ENCODE measurements at regions not wholly inside any gene's neighbourhood (a gene's known extent, or its start where the extent isn't known, plus 50 kb on each side); places are given as distances from the start of the nearest gene placed in this dataset.

GRCh38 chr7:155998766-155999630 lies 186.7 kb upstream of the SHH start:
- no peak overlapping the region for H3K4me3 ChIP-seq (ENCODE audit: low read depth, low read length)
- no peak for TF ChIP-seq CTCF (IDR thresholded peaks at IDR 0.05; ENCODE audit: control insufficient read depth, extremely low read depth, insufficient read depth)
- no peak for DNase-seq (ENCODE audit: low read depth)

DNA sequence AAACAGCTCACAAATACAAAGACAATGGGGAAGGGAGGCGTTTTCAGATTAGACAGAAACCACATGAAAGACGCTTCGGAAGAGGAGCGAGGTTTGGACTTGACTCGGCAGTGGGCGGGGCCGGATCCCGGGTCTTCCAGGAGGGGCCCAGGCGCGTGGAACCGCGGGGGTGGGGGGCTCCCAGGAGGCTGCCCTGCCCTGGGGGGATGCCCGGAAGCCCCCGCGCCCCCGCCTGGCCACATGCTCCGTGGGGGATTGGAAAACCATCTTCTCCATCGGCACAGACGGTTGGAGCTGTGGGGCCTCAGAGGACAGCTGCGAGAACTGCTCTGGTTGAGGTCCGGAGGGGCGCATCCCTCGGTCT lies 186.0 kb upstream of the SHH start:
- H3K4me3 ChIP-seq (ENCODE audit: low read depth, low read length): no peak overlapping the region

GRCh38 chr7:155997431-155998327 lies 185.4 kb upstream of the SHH start:
- no peak for DNase-seq (ENCODE audit: low read depth)
- no peak for TF ChIP-seq CTCF (IDR thresholded peaks at IDR 0.05; ENCODE audit: control insufficient read depth, extremely low read depth, insufficient read depth)
- H3K4me3 ChIP-seq (ENCODE audit: low read depth, low read length): no peak overlapping the region

More for the DNA sequence above, 186.0 kb upstream of the SHH start:
- DNase-seq (ENCODE audit: low read depth): no peak
- no peak for TF ChIP-seq CTCF (IDR thresholded peaks at IDR 0.05; ENCODE audit: control insufficient read depth, extremely low read depth, insufficient read depth)

DNA sequence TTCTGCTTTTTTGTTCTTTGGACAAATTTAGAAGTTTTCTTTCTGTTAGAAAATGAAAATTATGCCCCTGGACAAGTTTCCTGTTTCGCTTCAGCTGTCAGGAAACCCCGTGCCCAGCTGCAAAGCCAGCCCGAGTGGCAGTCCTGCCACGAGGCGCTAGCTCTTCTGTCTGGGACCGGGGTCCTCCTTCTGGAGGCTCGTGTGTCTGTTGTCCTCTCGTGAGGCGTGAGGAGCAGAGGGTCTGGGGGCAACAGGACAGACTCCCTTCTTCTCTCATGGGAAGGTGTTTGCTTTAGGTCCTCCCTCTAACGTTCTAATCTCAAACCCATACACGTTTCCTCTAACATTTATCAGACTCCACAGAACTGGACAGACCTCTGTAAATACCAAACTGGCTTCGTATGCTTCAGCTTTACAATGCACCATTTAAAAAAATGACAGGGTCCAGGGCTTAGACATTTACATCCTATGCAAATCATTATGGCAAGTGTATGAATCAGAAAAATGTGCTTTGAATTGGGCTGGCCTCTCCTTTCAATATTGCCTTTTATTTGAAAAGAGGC lies 184.5 kb upstream of the SHH start:
- no peak for DNase-seq (ENCODE audit: low read depth)
- TF ChIP-seq CTCF (IDR thresholded peaks at IDR 0.05; ENCODE audit: control insufficient read depth, extremely low read depth, insufficient read depth): no peak
- no peak overlapping the region for H3K4me3 ChIP-seq (ENCODE audit: low read depth, low read length)

DNA sequence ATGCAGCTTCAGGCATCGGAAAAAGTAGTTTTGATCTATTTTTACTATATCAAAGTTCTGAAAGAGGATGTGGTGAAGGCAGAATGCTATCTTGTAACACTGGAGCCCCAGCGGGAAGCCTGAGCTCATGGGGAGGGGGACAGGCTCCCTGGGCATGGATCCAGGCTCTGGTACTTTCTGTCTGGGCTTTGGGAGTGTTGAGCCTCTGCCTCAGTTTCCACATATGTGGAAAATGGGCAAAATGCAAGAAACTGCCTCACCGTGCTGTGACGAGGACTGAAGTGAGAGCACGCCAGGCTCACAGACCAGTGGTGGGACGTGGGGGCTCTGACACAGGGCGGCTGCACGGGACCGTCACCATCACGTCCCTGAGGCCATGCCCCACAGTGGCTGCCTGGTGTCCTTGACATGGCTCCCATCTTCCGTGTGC lies 182.9 kb upstream of the SHH start:
- H3K4me3 ChIP-seq (ENCODE audit: low read depth, low read length): no peak overlapping the region
- no peak for TF ChIP-seq CTCF (IDR thresholded peaks at IDR 0.05; ENCODE audit: control insufficient read depth, extremely low read depth, insufficient read depth)
- DNase-seq (ENCODE audit: low read depth): no peak

GRCh38 chr7:155994279-155994811 lies 182.1 kb upstream of the SHH start:
- TF ChIP-seq CTCF (IDR thresholded peaks at IDR 0.05; ENCODE audit: control insufficient read depth, extremely low read depth, insufficient read depth): no peak
- DNase-seq (ENCODE audit: low read depth): no peak
- H3K4me3 ChIP-seq (ENCODE audit: low read depth, low read length): no peak overlapping the region

Data from LNCaP clone FGC (cell line).